Breast epithelium (tissue), 3 donors: ENCODE measurements at regions not wholly inside any gene's neighbourhood (a gene's known extent, or its start where the extent isn't known, plus 50 kb on each side); places are given as distances from the start of the nearest gene placed in this dataset.

Experiments used
- POLR2AphosphoS5 ChIP-seq, 3 donors: sonication (generic); formaldehyde crosslinking; IDR thresholded peaks; one replicate each; pipeline ENCODE4 v1.6.1; 2017; ENCODE audit warnings: antibody characterized with exemption in 3 of 3
- TF ChIP-seq, protein P1 (sequence below), 3 donors: fragments of 450-650 bp; IDR thresholded peaks; one replicate each; pipeline ENCODE4 v1.5.1; 2016 to 2017; ENCODE audit warnings: antibody characterized with exemption in 3 of 3, mild to moderate bottlenecking in 3 of 3, moderate library complexity in 3 of 3

DNA sequence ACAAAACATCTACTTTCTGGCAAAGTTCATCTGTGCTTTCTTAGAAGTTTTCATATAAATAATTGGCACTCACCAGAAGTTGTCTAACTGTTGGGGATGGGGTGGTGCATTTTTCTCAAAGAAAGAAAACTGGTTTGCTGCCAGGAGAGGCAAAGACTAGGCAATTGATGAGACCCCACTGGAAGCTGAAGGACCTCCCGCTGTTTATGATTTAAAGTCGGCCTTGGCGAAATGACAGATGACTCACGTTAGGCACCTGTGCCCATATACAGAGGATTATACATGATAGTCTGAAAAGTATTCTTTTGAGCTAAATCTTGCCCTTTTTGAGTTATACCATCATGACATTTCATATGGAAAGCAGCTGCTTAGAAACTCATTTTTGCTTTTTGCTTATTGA, 193.0 kb upstream of the ZFHX3 start:
- TF ChIP-seq, protein P1, sequence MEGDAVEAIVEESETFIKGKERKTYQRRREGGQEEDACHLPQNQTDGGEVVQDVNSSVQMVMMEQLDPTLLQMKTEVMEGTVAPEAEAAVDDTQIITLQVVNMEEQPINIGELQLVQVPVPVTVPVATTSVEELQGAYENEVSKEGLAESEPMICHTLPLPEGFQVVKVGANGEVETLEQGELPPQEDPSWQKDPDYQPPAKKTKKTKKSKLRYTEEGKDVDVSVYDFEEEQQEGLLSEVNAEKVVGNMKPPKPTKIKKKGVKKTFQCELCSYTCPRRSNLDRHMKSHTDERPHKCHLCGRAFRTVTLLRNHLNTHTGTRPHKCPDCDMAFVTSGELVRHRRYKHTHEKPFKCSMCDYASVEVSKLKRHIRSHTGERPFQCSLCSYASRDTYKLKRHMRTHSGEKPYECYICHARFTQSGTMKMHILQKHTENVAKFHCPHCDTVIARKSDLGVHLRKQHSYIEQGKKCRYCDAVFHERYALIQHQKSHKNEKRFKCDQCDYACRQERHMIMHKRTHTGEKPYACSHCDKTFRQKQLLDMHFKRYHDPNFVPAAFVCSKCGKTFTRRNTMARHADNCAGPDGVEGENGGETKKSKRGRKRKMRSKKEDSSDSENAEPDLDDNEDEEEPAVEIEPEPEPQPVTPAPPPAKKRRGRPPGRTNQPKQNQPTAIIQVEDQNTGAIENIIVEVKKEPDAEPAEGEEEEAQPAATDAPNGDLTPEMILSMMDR (IDR thresholded peaks at IDR 0.05), result no peak
- TF ChIP-seq POLR2AphosphoS5 (IDR thresholded peaks at IDR 0.05), result no peak
